Esophagus muscularis mucosa (tissue), 4 donors: ENCODE measurements at regions not wholly inside any gene's neighbourhood (a gene's known extent, or its start where the extent isn't known, plus 50 kb on each side); places are given as distances from the start of the nearest gene placed in this dataset.

Experiments used
- CTCF ChIP-seq, 3 experiments: fragments of 200-600 bp in 2 of 3; fragments of 450-650 bp in 1 of 3; sonication (generic) in 2 of 3; IDR thresholded peaks; one replicate each; pipeline ENCODE4 v1.5.1; 2017 to 2019; ENCODE audit warnings: antibody characterized with exemption in 3 of 3, mild to moderate bottlenecking in 2 of 3, moderate library complexity in 1 of 3
- EP300 ChIP-seq: sonication (generic); formaldehyde crosslinking; IDR thresholded peaks from one replicate; pipeline ENCODE4 v1.6.1; 2017; ENCODE audit warnings: antibody characterized with exemption
- POLR2A ChIP-seq: fragments of 450-650 bp; IDR thresholded peaks from one replicate; pipeline ENCODE4 v1.6.1; 2017; ENCODE audit warnings: antibody characterized with exemption, moderate library complexity, mild to moderate bottlenecking, low read depth
- POLR2AphosphoS5 ChIP-seq, 2 donors: sonication (generic); formaldehyde crosslinking; IDR thresholded peaks; one replicate each; pipeline ENCODE4 v1.6.1; 2017; ENCODE audit warnings: antibody characterized with exemption in 2 of 2

GRCh38 chr12:13573698-13574321, 377.3 kb downstream of the EMP1 start:
- no peak for TF ChIP-seq POLR2AphosphoS5 (IDR thresholded peaks at IDR 0.05)
- TF ChIP-seq POLR2A: no peak
- no peak for TF ChIP-seq CTCF (IDR thresholded peaks at IDR 0.05)
- no peak for TF ChIP-seq EP300
